ENCODE measurements at regions not wholly inside any gene's neighbourhood (a gene's known extent, or its start where the extent isn't known, plus 50 kb on each side); places are given as distances from the start of the nearest gene placed in this dataset.

- Histone ChIP-seq H3K36me3 (ENCODE audit: low read depth) (no peaks in the 10 kb centered on the region), H3K4me1 (ENCODE audit: low read depth) (no peaks in the 10 kb centered on the region), H3K9me3 (no peaks in the 10 kb centered on the region), H3K4me3 (no peak overlapping the region)
- no peak for TF ChIP-seq CTCF (IDR thresholded peaks at IDR 0.05)
- no peak for DNase-seq
- intact Hi-C loops (cut with DNase I, micrococcal nuclease): no loop called here
- no peak for ATAC-seq
These were observed 174.0 kb downstream of the PALM2AKAP2 start for GRCh38 chr9:109953813-109954497.

- ATAC-seq: no peak
These were observed 176.9 kb downstream of the PALM2AKAP2 start for GRCh38 chr9:109956717-109957440.

GRCh38 chr9:109959679-109960078 is 179.7 kb downstream of the PALM2AKAP2 start:
- Histone ChIP-seq H3K4me1 (ENCODE audit: low read depth) (peaks cover 7% of the 10 kb centered on the region), H3K4me3 (no peak overlapping the region), H3K36me3 (ENCODE audit: low read depth) (no peaks in the 10 kb centered on the region), H3K9me3 (no peaks in the 10 kb centered on the region)
- no peak for ATAC-seq
- no peak for TF ChIP-seq CTCF (IDR thresholded peaks at IDR 0.05)
- no peak for DNase-seq
- intact Hi-C loops (cut with DNase I, micrococcal nuclease): no loop called here

More at GRCh38 chr9:109956717-109957440, 176.9 kb downstream of the PALM2AKAP2 start:
- no peaks in the 10 kb centered on the region for H3K4me1 ChIP-seq (ENCODE audit: low read depth)
- H3K9me3 ChIP-seq: no peaks in the 10 kb centered on the region
- H3K36me3 ChIP-seq (ENCODE audit: low read depth): no peaks in the 10 kb centered on the region
- TF ChIP-seq CTCF (IDR thresholded peaks at IDR 0.05): no peak
- H3K4me3 ChIP-seq: no peak overlapping the region
- no peak for DNase-seq
- intact Hi-C loops (cut with DNase I, micrococcal nuclease): no loop called here

- Histone ChIP-seq H3K9me3 (no peaks in the 10 kb centered on the region), H3K4me3 (no peak overlapping the region), H3K4me1 (ENCODE audit: low read depth) (peaks cover 7% of the 10 kb centered on the region), H3K36me3 (ENCODE audit: low read depth) (no peaks in the 10 kb centered on the region)
- intact Hi-C loops (cut with DNase I, micrococcal nuclease): no loop called here
- no peak for TF ChIP-seq CTCF (IDR thresholded peaks at IDR 0.05)
- ATAC-seq (no peak), DNase-seq (no peak)
These were observed 181.6 kb downstream of the PALM2AKAP2 start for GRCh38 chr9:109961626-109962025.

- intact Hi-C loops (cut with DNase I, micrococcal nuclease): no loop called here
- H3K36me3 ChIP-seq (ENCODE audit: low read depth): no peaks in the 10 kb centered on the region
These were observed 182.2 kb downstream of the PALM2AKAP2 start for GRCh38 chr9:109962215-109962614.

More at GRCh38 chr9:109962215-109962614, 182.2 kb downstream of the PALM2AKAP2 start:
- Histone ChIP-seq H3K4me1 (ENCODE audit: low read depth) (peaks cover 7% of the 10 kb centered on the region), H3K9me3 (no peaks in the 10 kb centered on the region), H3K4me3 (no peak overlapping the region)
- TF ChIP-seq CTCF (IDR thresholded peaks at IDR 0.05): no peak
- ATAC-seq (no peak), DNase-seq (no peak)

All from mucosa of descending colon (tissue), 3 donors.